ENCODE measurements at regions not wholly inside any gene's neighbourhood (a gene's known extent, or its start where the extent isn't known, plus 50 kb on each side); places are given as distances from the start of the nearest gene placed in this dataset.

GRCh38 chr15:61702224-61703020 is 357.8 kb downstream of the VPS13C start:
- peak; percentile 92 for ATAC-seq
- CTCF ChIA-PET, result interaction anchor here (1.0 to 2.0 kb wide), 2 partner anchors 130 to 131 kb away, joined by 3 to 25 read pairs; no protein-coding TSS in a partner anchor

GRCh38 chr15:61701455-61701854 is 358.8 kb downstream of the VPS13C start:
- POLR2A ChIA-PET, result no interaction called here
- Mint-ChIP-seq H3K27me3 (ENCODE audit: low read depth) (no peaks in the 10 kb centered on the region), H3K9me3 (peaks cover 3% of the 10 kb centered on the region; the same call in 1 of the 2 replicates)

More at GRCh38 chr15:61702224-61703020, 357.8 kb downstream of the VPS13C start:
- Mint-ChIP-seq H3K36me3 (no peaks in the 10 kb centered on the region), H3K4me1 (peaks cover 12% of the 10 kb centered on the region), H3K27me3 (ENCODE audit: low read depth) (no peaks in the 10 kb centered on the region), H3K4me3 (no peak overlapping the region), H3K9me3 (peaks cover under 1% of the 10 kb centered on the region; the same call in 1 of the 2 replicates), H3K27ac (no peak overlapping the region)
- TF ChIP-seq CTCF (IDR thresholded peaks at IDR 0.05) (0 out of 2 replicates have a peak, but pooled peaks have one; percentile 20), CREM (CRISPR knock-in tag; IDR thresholded peaks at IDR 0.05) (no peak), PREB (CRISPR knock-in tag; IDR thresholded peaks at IDR 0.05; ENCODE audit: borderline replicate concordance) (no peak), SOX15 (CRISPR knock-in tag; IDR thresholded peaks at IDR 0.05) (no peak)
- peak; percentile 41 for DNase-seq (ENCODE audit: low spot score)
- POLR2A ChIA-PET, result no interaction called here

GRCh38 chr15:61700803-61701202 is 359.4 kb downstream of the VPS13C start:
- H3K4me3 Mint-ChIP-seq, result no peak overlapping the region
- no peak for ATAC-seq
- DNase-seq (ENCODE audit: low spot score), result no peak
- ChIA-PET CTCF (interaction anchor here (2.4 kb wide), 1 partner anchor 133 kb away, joined by 8 read pairs; no protein-coding TSS in a partner anchor), POLR2A (no interaction called here)
- H3K9me3 Mint-ChIP-seq, result peaks cover 3% of the 10 kb centered on the region; the same call in 1 of the 2 replicates
- no peak overlapping the region for H3K27ac Mint-ChIP-seq
- H3K36me3 Mint-ChIP-seq, result no peaks in the 10 kb centered on the region
- H3K27me3 Mint-ChIP-seq (ENCODE audit: low read depth), result no peaks in the 10 kb centered on the region
- no peak for TF ChIP-seq ATF3 (CRISPR knock-in tag; conservative IDR thresholded peaks at IDR 0.05)
- TF ChIP-seq CREM (CRISPR knock-in tag; IDR thresholded peaks at IDR 0.05), result no peak
- TF ChIP-seq SMAD4 (CRISPR knock-in tag; IDR thresholded peaks at IDR 0.05), result no peak
- no peak for TF ChIP-seq RORB (CRISPR knock-in tag; IDR thresholded peaks at IDR 0.05)
- no peak for TF ChIP-seq ERG (CRISPR knock-in tag; IDR thresholded peaks at IDR 0.05)
- no peak for TF ChIP-seq MLX (CRISPR knock-in tag; IDR thresholded peaks at IDR 0.05)
- TF ChIP-seq ZNF532 (CRISPR knock-in tag; IDR thresholded peaks at IDR 0.05; ENCODE audit: borderline replicate concordance), result no peak
- no peak for TF ChIP-seq OVOL2 (CRISPR knock-in tag; IDR thresholded peaks at IDR 0.05; ENCODE audit: borderline replicate concordance)
- no peak for TF ChIP-seq PRRX2 (CRISPR knock-in tag; IDR thresholded peaks at IDR 0.05)
- no peak for TF ChIP-seq TCF7 (CRISPR knock-in tag; IDR thresholded peaks at IDR 0.05; ENCODE audit: low read depth)
- TF ChIP-seq GRHL2 (CRISPR knock-in tag; IDR thresholded peaks at IDR 0.05; ENCODE audit: insufficient replicate concordance, severe bottlenecking), result no peak
- no peak for TF ChIP-seq FOXJ3 (CRISPR knock-in tag; IDR thresholded peaks at IDR 0.05; ENCODE audit: borderline replicate concordance)
- TF ChIP-seq ZNF281 (CRISPR knock-in tag; IDR thresholded peaks at IDR 0.05), result no peak
- TF ChIP-seq ATF1 (CRISPR knock-in tag; IDR thresholded peaks at IDR 0.05), result no peak
- H3K4me1 Mint-ChIP-seq, result peaks cover 21% of the 10 kb centered on the region

More at GRCh38 chr15:61701455-61701854, 358.8 kb downstream of the VPS13C start:
- Mint-ChIP-seq H3K4me3 (no peak overlapping the region), H3K36me3 (no peaks in the 10 kb centered on the region), H3K4me1 (peaks cover 21% of the 10 kb centered on the region), H3K27ac (no peak overlapping the region)
- DNase-seq (ENCODE audit: low spot score) (no peak), ATAC-seq (no peak)
- TF ChIP-seq ZNF416 (CRISPR knock-in tag; IDR thresholded peaks at IDR 0.05) (no peak), CBFB (CRISPR knock-in tag; IDR thresholded peaks at IDR 0.05; ENCODE audit: low read depth) (no peak)
- CTCF ChIA-PET, result interaction anchor here (2.0 to 2.4 kb wide), 2 partner anchors 132 to 133 kb away, joined by 8 to 25 read pairs; no protein-coding TSS in a partner anchor

Measured in WTC11 (cell line).